ENCODE measurements at regions not wholly inside any gene's neighbourhood (a gene's known extent, or its start where the extent isn't known, plus 50 kb on each side); places are given as distances from the start of the nearest gene placed in this dataset.

- Histone ChIP-seq H3K4me2 (no peak overlapping the region), H3F3A (ENCODE audit: low read depth) (no peaks in the 10 kb centered on the region), H4K20me1 (ENCODE audit: low read depth) (no peaks in the 10 kb centered on the region), H3K27ac (no peak overlapping the region), H2AFZ (replicated peaks) (no peak overlapping the region), H3K36me3 (no peaks in the 10 kb centered on the region), H3K79me2 (ENCODE audit: low read depth) (no peaks in the 10 kb centered on the region), H3K4me3 (no peak overlapping the region), H3K4me1 (no peaks in the 10 kb centered on the region), H3K27me3 (no peaks in the 10 kb centered on the region), H3K9me3 (ENCODE audit: low read depth) (no peaks in the 10 kb centered on the region), H3K9ac (no peak overlapping the region)
- no peak for DNase-seq (ENCODE audit: low spot score)
- H3K4me3 Mint-ChIP-seq: no peak overlapping the region
- no peak overlapping the region for H3K27ac Mint-ChIP-seq
- TF ChIP-seq EZH2 (IDR thresholded peaks at IDR 0.05): no peak
- TF ChIP-seq EZH2phosphoT487 (IDR thresholded peaks at IDR 0.05): no peak
- TF ChIP-seq CTCF (IDR thresholded peaks at IDR 0.05): no peak
- peaks cover 21% of the 10 kb centered on the region for H3K9me3 Mint-ChIP-seq
- peaks cover 5% of the 10 kb centered on the region for H3K36me3 Mint-ChIP-seq
- H3K27me3 Mint-ChIP-seq (ENCODE audit: insufficient read depth, low read depth): peaks cover 5% of the 10 kb centered on the region
- no peaks in the 10 kb centered on the region for H3K4me1 Mint-ChIP-seq
Observed at GRCh38 chr3:31312400-31312799, 220.3 kb upstream of the STT3B start.

DNA sequence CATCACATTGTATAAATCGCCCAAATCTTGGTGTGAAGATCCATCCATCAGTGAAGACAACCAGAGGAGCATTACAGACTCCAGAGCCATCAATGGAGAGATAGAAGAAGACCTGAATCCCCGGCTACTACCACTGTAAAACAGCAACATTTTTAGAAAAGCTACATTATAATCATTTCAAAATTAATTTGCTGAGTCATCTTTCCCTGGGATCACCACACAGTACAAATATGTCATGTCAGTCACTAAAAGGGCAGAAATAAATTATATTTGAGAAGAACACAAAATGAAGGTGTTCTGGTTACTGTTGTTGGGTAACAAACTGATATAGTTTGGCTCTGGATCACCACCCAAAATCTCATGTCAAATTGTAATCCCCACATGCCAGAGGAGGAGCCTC lies 218.5 kb upstream of the STT3B start:
- Histone ChIP-seq H3K9me3 (ENCODE audit: low read depth) (no peaks in the 10 kb centered on the region), H4K20me1 (ENCODE audit: low read depth) (no peaks in the 10 kb centered on the region), H3K79me2 (ENCODE audit: low read depth) (no peaks in the 10 kb centered on the region), H3K4me3 (no peak overlapping the region), H3K4me2 (no peak overlapping the region), H3F3A (ENCODE audit: low read depth) (no peaks in the 10 kb centered on the region), H3K27me3 (no peaks in the 10 kb centered on the region), H3K36me3 (no peaks in the 10 kb centered on the region), H3K9ac (no peak overlapping the region), H3K27ac (no peak overlapping the region), H2AFZ (replicated peaks) (no peak overlapping the region), H3K4me1 (peaks cover 1% of the 10 kb centered on the region)
- Mint-ChIP-seq H3K4me1 (no peaks in the 10 kb centered on the region), H3K4me3 (no peak overlapping the region), H3K27me3 (ENCODE audit: insufficient read depth, low read depth) (peaks cover 5% of the 10 kb centered on the region), H3K36me3 (peaks cover 5% of the 10 kb centered on the region), H3K9me3 (peaks cover 21% of the 10 kb centered on the region), H3K27ac (no peak overlapping the region)
- DNase-seq (ENCODE audit: low spot score): no peak
- TF ChIP-seq EZH2phosphoT487 (IDR thresholded peaks at IDR 0.05) (no peak), CTCF (IDR thresholded peaks at IDR 0.05) (no peak), EZH2 (IDR thresholded peaks at IDR 0.05) (no peak)

DNA sequence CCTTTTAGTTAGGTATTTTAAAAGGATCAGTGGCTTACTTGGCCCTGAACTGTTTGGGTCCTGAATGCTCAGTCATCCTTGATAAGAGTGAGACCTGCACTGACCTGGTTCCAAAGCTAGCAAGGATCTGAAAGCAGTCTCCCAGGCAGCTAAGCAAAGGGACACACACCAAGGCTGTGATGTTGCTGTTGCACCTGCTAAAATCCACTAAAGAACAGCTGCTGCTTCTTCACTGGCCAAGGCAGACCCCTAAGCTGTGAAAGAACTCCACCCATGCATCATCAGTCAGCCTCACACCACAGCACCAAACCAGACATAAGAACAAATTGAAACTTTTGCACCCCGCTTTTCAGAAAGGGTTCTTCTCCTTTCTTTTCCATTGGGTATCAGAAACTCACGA lies 213.4 kb upstream of the STT3B start:
- Histone ChIP-seq H4K20me1 (ENCODE audit: low read depth) (no peaks in the 10 kb centered on the region), H3K9ac (no peak overlapping the region), H3K9me3 (ENCODE audit: low read depth) (no peaks in the 10 kb centered on the region), H3K36me3 (no peaks in the 10 kb centered on the region), H3K27ac (no peak overlapping the region), H3K4me1 (peaks cover 13% of the 10 kb centered on the region), H3F3A (ENCODE audit: low read depth) (no peaks in the 10 kb centered on the region), H3K4me2 (peak overlapping the region; percentile 3), H2AFZ (replicated peaks) (no peak overlapping the region), H3K79me2 (ENCODE audit: low read depth) (no peaks in the 10 kb centered on the region), H3K4me3 (no peak overlapping the region), H3K27me3 (no peaks in the 10 kb centered on the region)
- Mint-ChIP-seq H3K27me3 (ENCODE audit: insufficient read depth, low read depth) (peaks cover 2% of the 10 kb centered on the region), H3K36me3 (peaks cover 5% of the 10 kb centered on the region), H3K27ac (no peak overlapping the region), H3K9me3 (peaks cover 16% of the 10 kb centered on the region), H3K4me1 (peaks cover 3% of the 10 kb centered on the region), H3K4me3 (no peak overlapping the region)
- TF ChIP-seq EZH2phosphoT487 (IDR thresholded peaks at IDR 0.05) (no peak), EZH2 (IDR thresholded peaks at IDR 0.05) (no peak), CTCF (IDR thresholded peaks at IDR 0.05) (no peak)
- no peak for DNase-seq (ENCODE audit: low spot score)

All from neural progenitor cell (in vitro differentiated cells).